GM12878 (cell line): ENCODE measurements at regions not wholly inside any gene's neighbourhood (a gene's known extent, or its start where the extent isn't known, plus 50 kb on each side); places are given as distances from the start of the nearest gene placed in this dataset.
A peak's percentile ranks its signal among the peaks of the same experiment; 100 is the strongest.

Experiments used
- ATF7 ChIP-seq: fragments of 450-650 bp; IDR thresholded peaks from 2 replicates; pipeline ENCODE4 v1.6.1; 2016; ENCODE audit warnings: low read depth, mild to moderate bottlenecking
- CBX5 ChIP-seq: sonication (generic); IDR thresholded peaks from 2 replicates; pipeline ENCODE4 v1.6.1; 2016; ENCODE audit warnings: low read depth, moderate library complexity, mild to moderate bottlenecking, inconsistent platforms
- CHD1 ChIP-seq: IDR thresholded peaks from 2 replicates; pipeline ENCODE4 v1.6.1; 2012; ENCODE audit warnings: low read depth, low read length, improper control_type of control experiment
- CHD4 ChIP-seq: fragments of 200-600 bp; sonication (generic); IDR thresholded peaks from 2 replicates; pipeline ENCODE4 v1.6.1; 2016; ENCODE audit warnings: mild to moderate bottlenecking
- EP300 ChIP-seq, 2 experiments: fragments of 150-350 bp in 1 of 2; IDR thresholded peaks; 2 replicates each; pipeline ENCODE4 v1.6.1; 2011 to 2012; ENCODE audit warnings: low read depth in 2 of 2, low read length in 2 of 2, borderline replicate concordance in 1 of 2, improper control_type of control experiment in 1 of 2, inconsistent platforms in 1 of 2; ENCODE audit not compliant: control insufficient read depth in 1 of 2
- ESRRA ChIP-seq: IDR thresholded peaks from 2 replicates; pipeline ENCODE4 v1.6.1; 2012; ENCODE audit warnings: mild to moderate bottlenecking, low read length, improper control_type of control experiment
- FOXM1 ChIP-seq: IDR thresholded peaks from 2 replicates; pipeline ENCODE4 v1.6.1; 2012; ENCODE audit warnings: low read depth, mild to moderate bottlenecking, inconsistent platforms, low read length, moderate library complexity
- IKZF1 ChIP-seq: fragments of 450-650 bp; conservative IDR thresholded peaks from 2 replicates; pipeline ENCODE4 v1.6.1; 2017; ENCODE audit warnings: antibody characterized with exemption, mild to moderate bottlenecking
- IKZF2 ChIP-seq, 2 experiments: fragments of 450-650 bp; IDR thresholded peaks; 2 replicates each; pipeline ENCODE4 v1.6.1; 2017; ENCODE audit warnings: mild to moderate bottlenecking in 2 of 2, moderate library complexity in 2 of 2
- IRF4 ChIP-seq: IDR thresholded peaks from 2 replicates; pipeline ENCODE4 v1.6.1; 2011; ENCODE audit warnings: low read depth, low read length
- MTA2 ChIP-seq: fragments of 450-650 bp; IDR thresholded peaks from 2 replicates; pipeline ENCODE4 v1.6.1; 2016; ENCODE audit warnings: low read depth, mild to moderate bottlenecking, moderate library complexity
- NBN ChIP-seq: fragments of 450-650 bp; IDR thresholded peaks from 2 replicates; pipeline ENCODE4 v1.6.1; 2016
- NFIC ChIP-seq: IDR thresholded peaks from 2 replicates; pipeline ENCODE4 v1.6.1; 2012; ENCODE audit warnings: low read depth, mild to moderate bottlenecking, inconsistent platforms, low read length, moderate library complexity
- NFYA ChIP-seq: IDR thresholded peaks from 2 replicates; pipeline ENCODE4 v1.6.1; 2011; ENCODE audit warnings: low read depth, mild to moderate bottlenecking, low read length, improper control_type of control experiment, borderline replicate concordance
- NFYB ChIP-seq: IDR thresholded peaks from 2 replicates; pipeline ENCODE4 v1.6.1; 2011; ENCODE audit warnings: low read depth, mild to moderate bottlenecking, low read length, improper control_type of control experiment, moderate library complexity; ENCODE audit not compliant: insufficient read depth
- PAX5 ChIP-seq: IDR thresholded peaks from 2 replicates; pipeline ENCODE4 v1.6.1; 2011; ENCODE audit warnings: low read depth, low read length, borderline replicate concordance
- POLR2AphosphoS2 ChIP-seq: IDR thresholded peaks from 2 replicates; pipeline ENCODE4 v1.6.1; 2011; ENCODE audit warnings: low read depth, mild to moderate bottlenecking, low read length, improper control_type of control experiment, moderate library complexity
- RAD51 ChIP-seq: fragments of 450-650 bp; IDR thresholded peaks from 2 replicates; pipeline ENCODE4 v1.6.1; 2016; ENCODE audit warnings: moderate library complexity, mild to moderate bottlenecking, inconsistent platforms
- RELA ChIP-seq: fragments of 450-650 bp; IDR thresholded peaks from 2 replicates; pipeline ENCODE4 v1.8.0; 2014; ENCODE audit warnings: borderline replicate concordance; ENCODE audit not compliant: partially characterized antibody
- RUNX3 ChIP-seq: IDR thresholded peaks from 2 replicates; pipeline ENCODE4 v1.6.1; 2012; ENCODE audit warnings: low read length, inconsistent platforms
- STAT1 ChIP-seq: fragments of 450-650 bp; conservative IDR thresholded peaks from 2 replicates; pipeline ENCODE4 v1.6.1; 2014; ENCODE audit warnings: antibody characterized with exemption, mild to moderate bottlenecking
- TCF3 ChIP-seq: IDR thresholded peaks from 2 replicates; pipeline ENCODE4 v1.6.1; 2012; ENCODE audit warnings: low read depth, mild to moderate bottlenecking, low read length, borderline replicate concordance; ENCODE audit not compliant: insufficient read depth
- WRNIP1 ChIP-seq: IDR thresholded peaks from 2 replicates; pipeline ENCODE4 v1.6.1; 2011; ENCODE audit warnings: low read depth, low read length, improper control_type of control experiment, borderline replicate concordance
- ZZZ3 ChIP-seq: IDR thresholded peaks from 2 replicates; pipeline ENCODE4 v1.6.1; 2011; ENCODE audit warnings: low read depth; ENCODE audit not compliant: control insufficient read depth, insufficient read length
- TF ChIP-seq, protein P1 (sequence below): fragments of 450-650 bp; IDR thresholded peaks from 2 replicates; pipeline ENCODE4 v1.6.1; 2017; ENCODE audit warnings: borderline replicate concordance
- TF ChIP-seq, protein P2 (sequence below): fragments of 450-650 bp; IDR thresholded peaks from 2 replicates; pipeline ENCODE4 v1.6.1; 2018; ENCODE audit warnings: borderline replicate concordance, mild to moderate bottlenecking; ENCODE audit not compliant: partially characterized antibody
- TF ChIP-seq, protein P3 (sequence below): fragments of 450-650 bp; formaldehyde crosslinking; IDR thresholded peaks from 2 replicates; pipeline ENCODE4 v1.4.0; 2020; ENCODE audit warnings: mild to moderate bottlenecking, moderate library complexity

DNA sequence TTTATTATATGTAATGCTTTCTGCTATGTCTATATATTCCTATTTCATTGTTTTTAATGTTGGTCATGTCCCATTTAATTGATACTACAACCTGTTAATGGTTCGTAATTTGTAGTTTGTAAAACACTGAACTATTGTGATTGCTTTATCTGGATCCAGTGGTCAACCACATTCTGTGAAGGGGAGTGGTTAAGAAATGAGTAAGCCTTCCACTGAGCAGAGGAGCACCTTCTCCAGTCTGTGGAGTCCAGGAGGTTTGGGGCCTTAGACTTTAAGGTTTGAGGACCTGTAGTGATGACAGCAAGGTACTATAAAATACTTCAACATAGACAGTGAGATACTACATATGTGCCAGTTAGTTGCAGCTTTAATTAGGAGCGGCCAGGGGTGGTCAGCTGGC, 67.7 kb upstream of the RAD23B start (continued):
- TF ChIP-seq TCF3 (no peak), POLR2AphosphoS2 (no peak), CHD1 (no peak), CBX5 (no peak), EP300 (IDR thresholded peaks at IDR 0.05; ENCODE audit: borderline replicate concordance in 1 of 2, control insufficient read depth in 1 of 2, low read depth in 2 of 2, low read length in 2 of 2) (peak in 1 of 2 experiments; percentile 38; a peak in 1 of 4 replicates), IKZF1 (peak; percentile 33; the same call in 1 of the 2 replicates), FOXM1 (no peak), NBN (no peak), NFYB (no peak), ESRRA (no peak), NFIC (no peak), ZZZ3 (no peak), IRF4 (peak; percentile 52; the same call in 1 of the 2 replicates), RAD51 (no peak), STAT1 (no peak), NFYA (no peak), IKZF2 (IDR thresholded peaks at IDR 0.05) (peak in 1 of 2 experiments; percentile 36; a peak in 2 of 4 replicates), WRNIP1 (no peak), ATF7 (no peak), CHD4 (no peak), RUNX3 (peak; percentile 66), RELA (no peak), MTA2 (no peak), PAX5 (no peak)
- TF ChIP-seq, protein P1, sequence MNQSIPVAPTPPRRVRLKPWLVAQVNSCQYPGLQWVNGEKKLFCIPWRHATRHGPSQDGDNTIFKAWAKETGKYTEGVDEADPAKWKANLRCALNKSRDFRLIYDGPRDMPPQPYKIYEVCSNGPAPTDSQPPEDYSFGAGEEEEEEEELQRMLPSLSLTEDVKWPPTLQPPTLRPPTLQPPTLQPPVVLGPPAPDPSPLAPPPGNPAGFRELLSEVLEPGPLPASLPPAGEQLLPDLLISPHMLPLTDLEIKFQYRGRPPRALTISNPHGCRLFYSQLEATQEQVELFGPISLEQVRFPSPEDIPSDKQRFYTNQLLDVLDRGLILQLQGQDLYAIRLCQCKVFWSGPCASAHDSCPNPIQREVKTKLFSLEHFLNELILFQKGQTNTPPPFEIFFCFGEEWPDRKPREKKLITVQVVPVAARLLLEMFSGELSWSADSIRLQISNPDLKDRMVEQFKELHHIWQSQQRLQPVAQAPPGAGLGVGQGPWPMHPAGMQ: no peak
- TF ChIP-seq, protein P2, sequence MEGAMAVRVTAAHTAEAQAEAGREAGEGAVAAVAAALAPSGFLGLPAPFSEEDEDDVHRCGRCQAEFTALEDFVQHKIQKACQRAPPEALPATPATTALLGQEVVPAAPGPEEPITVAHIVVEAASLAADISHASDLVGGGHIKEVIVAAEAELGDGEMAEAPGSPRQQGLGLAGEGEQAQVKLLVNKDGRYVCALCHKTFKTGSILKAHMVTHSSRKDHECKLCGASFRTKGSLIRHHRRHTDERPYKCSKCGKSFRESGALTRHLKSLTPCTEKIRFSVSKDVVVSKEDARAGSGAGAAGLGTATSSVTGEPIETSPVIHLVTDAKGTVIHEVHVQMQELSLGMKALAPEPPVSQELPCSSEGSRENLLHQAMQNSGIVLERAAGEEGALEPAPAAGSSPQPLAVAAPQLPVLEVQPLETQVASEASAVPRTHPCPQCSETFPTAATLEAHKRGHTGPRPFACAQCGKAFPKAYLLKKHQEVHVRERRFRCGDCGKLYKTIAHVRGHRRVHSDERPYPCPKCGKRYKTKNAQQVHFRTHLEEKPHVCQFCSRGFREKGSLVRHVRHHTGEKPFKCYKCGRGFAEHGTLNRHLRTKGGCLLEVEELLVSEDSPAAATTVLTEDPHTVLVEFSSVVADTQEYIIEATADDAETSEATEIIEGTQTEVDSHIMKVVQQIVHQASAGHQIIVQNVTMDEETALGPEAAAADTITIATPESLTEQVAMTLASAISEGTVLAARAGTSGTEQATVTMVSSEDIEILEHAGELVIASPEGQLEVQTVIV: no peak
- TF ChIP-seq, protein P3, sequence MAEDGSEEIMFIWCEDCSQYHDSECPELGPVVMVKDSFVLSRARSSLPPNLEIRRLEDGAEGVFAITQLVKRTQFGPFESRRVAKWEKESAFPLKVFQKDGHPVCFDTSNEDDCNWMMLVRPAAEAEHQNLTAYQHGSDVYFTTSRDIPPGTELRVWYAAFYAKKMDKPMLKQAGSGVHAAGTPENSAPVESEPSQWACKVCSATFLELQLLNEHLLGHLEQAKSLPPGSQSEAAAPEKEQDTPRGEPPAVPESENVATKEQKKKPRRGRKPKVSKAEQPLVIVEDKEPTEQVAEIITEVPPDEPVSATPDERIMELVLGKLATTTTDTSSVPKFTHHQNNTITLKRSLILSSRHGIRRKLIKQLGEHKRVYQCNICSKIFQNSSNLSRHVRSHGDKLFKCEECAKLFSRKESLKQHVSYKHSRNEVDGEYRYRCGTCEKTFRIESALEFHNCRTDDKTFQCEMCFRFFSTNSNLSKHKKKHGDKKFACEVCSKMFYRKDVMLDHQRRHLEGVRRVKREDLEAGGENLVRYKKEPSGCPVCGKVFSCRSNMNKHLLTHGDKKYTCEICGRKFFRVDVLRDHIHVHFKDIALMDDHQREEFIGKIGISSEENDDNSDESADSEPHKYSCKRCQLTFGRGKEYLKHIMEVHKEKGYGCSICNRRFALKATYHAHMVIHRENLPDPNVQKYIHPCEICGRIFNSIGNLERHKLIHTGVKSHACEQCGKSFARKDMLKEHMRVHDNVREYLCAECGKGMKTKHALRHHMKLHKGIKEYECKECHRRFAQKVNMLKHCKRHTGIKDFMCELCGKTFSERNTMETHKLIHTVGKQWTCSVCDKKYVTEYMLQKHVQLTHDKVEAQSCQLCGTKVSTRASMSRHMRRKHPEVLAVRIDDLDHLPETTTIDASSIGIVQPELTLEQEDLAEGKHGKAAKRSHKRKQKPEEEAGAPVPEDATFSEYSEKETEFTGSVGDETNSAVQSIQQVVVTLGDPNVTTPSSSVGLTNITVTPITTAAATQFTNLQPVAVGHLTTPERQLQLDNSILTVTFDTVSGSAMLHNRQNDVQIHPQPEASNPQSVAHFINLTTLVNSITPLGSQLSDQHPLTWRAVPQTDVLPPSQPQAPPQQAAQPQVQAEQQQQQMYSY (CRISPR knock-in tag): no peak
